K562 (cell line): ENCODE measurements at regions not wholly inside any gene's neighbourhood (a gene's known extent, or its start where the extent isn't known, plus 50 kb on each side); places are given as distances from the start of the nearest gene placed in this dataset.

ENCODE experiments used
- ATAC-seq: fragments of 200-7000 bp; cut with Tn5 transposase; 3 replicates; pipeline ENCODE4 v1.9.1; 2020; ENCODE audit warnings: moderate library complexity
- BruUV-seq: library from RNA; stranded (reverse); fragments of 400-500 nt; replicated peaks from 2 replicates; lab custom pipeline; 2021; lab: Mats Ljungman, UMichigan
- CTCF ChIA-PET: fragments of 300-600 bp; formaldehyde crosslinking; extraction: SDS; loops from one replicate; lab custom pipeline; 2021; ENCODE audit warnings: low intra/inter-chr PET ratio; lab: Yijun Ruan, JAX
- POLR2A ChIA-PET: fragments of 300-600, 350-650 bp; sonication (Branson Sonifier 250); formaldehyde crosslinking; extraction: SDS; loops from one replicate; lab custom pipeline; 2021; ENCODE audit warnings: antibody characterized with exemption, inconsistent platforms; lab: Yijun Ruan, JAX
- DNase-seq, 4 experiments: peaks; one replicate each; pipeline versions ENCODE4 v3.0.0 to v3.0.0-alpha.2; 2011 to 2018; ENCODE audit warnings: low spot score in 3 of 4, mixed read lengths in 3 of 4; ENCODE audit errors: extremely low read depth in 1 of 4
- FAIRE-seq: peaks from 2 replicates; lab custom pipeline; 2011; peaks lifted over from hg19 to GRCh38; lab: Jason Lieb, UNC
- H2AFZ ChIP-seq: 2 replicates; pipeline ENCODE4 v1.6.0; 2011; ENCODE audit warnings: low read depth, low read length, control low read depth, inconsistent platforms
- H3K27ac ChIP-seq: fragments of 200-600 bp; 3 replicates; pipeline ENCODE4 v1.8.0; 2011; ENCODE audit warnings: low read depth, mild to moderate bottlenecking, control low read depth, inconsistent platforms, low read length, moderate library complexity, mixed read lengths; ENCODE audit errors: extremely low read depth
- H3K27me3 ChIP-seq, 2 experiments: fragments of 300-600 bp in 1 of 2; 2 replicates in 1 of 2; 3 replicates in 1 of 2; pipeline versions ENCODE4 v1.6.0 to v1.8.0; 2011; ENCODE audit warnings: inconsistent platforms in 2 of 2, low read length in 2 of 2, mild to moderate bottlenecking in 1 of 2, mixed read lengths in 1 of 2, moderate library complexity in 1 of 2; ENCODE audit not compliant: control insufficient read depth in 2 of 2, insufficient read depth in 2 of 2
- H3K36me3 ChIP-seq: fragments of 300-600 bp; 3 replicates; pipeline ENCODE4 v1.8.0; 2011; ENCODE audit warnings: mild to moderate bottlenecking, low read length, inconsistent platforms; ENCODE audit not compliant: control insufficient read depth, insufficient read depth
- H3K4me1 ChIP-seq, 2 experiments: fragments of 200-600 bp in 1 of 2; replicated peaks in 1 of 2; 2 replicates in 1 of 2; 3 replicates in 1 of 2; pipeline versions ENCODE4 v1.5.1 to v1.8.0; 2011; ENCODE audit warnings: inconsistent platforms in 2 of 2, low read length in 2 of 2, mild to moderate bottlenecking in 1 of 2, mixed read lengths in 1 of 2, moderate library complexity in 1 of 2; ENCODE audit not compliant: control insufficient read depth in 2 of 2, insufficient read depth in 2 of 2
- H3K4me2 ChIP-seq: 2 replicates; pipeline ENCODE4 v1.6.1; 2011; ENCODE audit warnings: low read length, control low read depth, inconsistent platforms, mixed read lengths; ENCODE audit not compliant: insufficient read depth
- H3K4me3 ChIP-seq: fragments of 200-600 bp; sonication (generic), shearing (Covaris generic); 2 replicates; pipeline ENCODE4 v1.5.1; 2016; ENCODE audit warnings: control low read depth, inconsistent platforms
- H3K79me2 ChIP-seq: fragments of 200-600 bp; 3 replicates; pipeline ENCODE4 v1.8.0; 2011; ENCODE audit warnings: low read length, inconsistent platforms; ENCODE audit not compliant: control insufficient read depth, insufficient read depth
- H3K9ac ChIP-seq, 2 experiments: 2 replicates each; pipeline versions ENCODE4 v1.6.0 to v1.6.1; 2011; ENCODE audit warnings: low read depth in 2 of 2, low read length in 2 of 2, control low read depth in 1 of 2, inconsistent platforms in 1 of 2, mild to moderate bottlenecking in 1 of 2, mixed read lengths in 1 of 2; ENCODE audit not compliant: insufficient read depth in 1 of 2
- H3K9me1 ChIP-seq: one replicate; pipeline ENCODE4 v1.6.0; 2011; ENCODE audit warnings: inconsistent platforms, mild to moderate bottlenecking, low read length, moderate library complexity; ENCODE audit not compliant: control insufficient read depth, insufficient read depth
- H3K9me3 ChIP-seq: replicated peaks from 2 replicates; pipeline ENCODE4 v1.5.1; 2011; ENCODE audit warnings: low read depth, low read length, inconsistent platforms; ENCODE audit not compliant: control insufficient read depth, insufficient read depth
- H4K20me1 ChIP-seq: replicated peaks from 2 replicates; pipeline ENCODE4 v1.6.1; 2011; ENCODE audit warnings: low read length, inconsistent platforms, mixed read lengths; ENCODE audit not compliant: control insufficient read depth, insufficient read depth
- ATF6 ChIP-seq: sonication (generic); formaldehyde crosslinking; IDR thresholded peaks from 2 replicates; pipeline ENCODE4 v1.4.0; 2020; ENCODE audit warnings: mild to moderate bottlenecking, missing genetic modification reagents
- BMI1 ChIP-seq: fragments of 150-350 bp; IDR thresholded peaks from 2 replicates; pipeline ENCODE4 v1.6.1; 2014; ENCODE audit warnings: low read length
- CTCF ChIP-seq, 3 experiments: IDR thresholded peaks in 2 of 3; conservative IDR thresholded peaks in 1 of 3; 2 replicates each; pipeline ENCODE4 v1.5.1; 2011 to 2012; ENCODE audit warnings: low read length in 3 of 3, mild to moderate bottlenecking in 3 of 3, control low read depth in 2 of 3, improper control_type of control experiment in 1 of 3, inconsistent platforms in 1 of 3, low read depth in 1 of 3, mixed read lengths in 1 of 3, moderate library complexity in 1 of 3; ENCODE audit not compliant: insufficient read depth in 2 of 3
- GATAD2B ChIP-seq: fragments of 450-650 bp; IDR thresholded peaks from 2 replicates; pipeline ENCODE4 v1.6.1; 2017; ENCODE audit warnings: mild to moderate bottlenecking, borderline replicate concordance
- HMGXB4 ChIP-seq: sonication (generic); formaldehyde crosslinking; IDR thresholded peaks from 2 replicates; pipeline ENCODE4 v1.8.1; 2023; ENCODE audit warnings: mild to moderate bottlenecking, missing genetic modification reagents
- NBN ChIP-seq: fragments of 450-650 bp; IDR thresholded peaks from 2 replicates; pipeline ENCODE4 v1.6.1; 2016; ENCODE audit warnings: low read depth, mild to moderate bottlenecking
- RBM22 ChIP-seq: fragments of 200-400 bp; formaldehyde crosslinking; IDR thresholded peaks from 2 replicates; pipeline ENCODE4 v1.6.1; 2018; ENCODE audit warnings: low read length, low read depth; ENCODE audit not compliant: poor library complexity, severe bottlenecking
- SMAD1 ChIP-seq: fragments of 150-350 bp; IDR thresholded peaks from 2 replicates; pipeline ENCODE4 v1.6.1; 2014; ENCODE audit warnings: low read length, low read depth; ENCODE audit not compliant: partially characterized antibody
- SOX6 ChIP-seq: fragments of 450-650 bp; IDR thresholded peaks from 2 replicates; pipeline ENCODE4 v1.6.1; 2014; ENCODE audit warnings: mild to moderate bottlenecking
- THAP12 ChIP-seq: fragments of 250-450 bp; sonication (Bioruptor Pico); IDR thresholded peaks from 2 replicates; pipeline ENCODE4 v1.9.0; 2021; ENCODE audit warnings: mild to moderate bottlenecking, inconsistent platforms
- ZNF165 ChIP-seq: fragments of 250-450 bp; sonication (Bioruptor Pico); IDR thresholded peaks from 2 replicates; pipeline ENCODE4 v1.4.0; 2020; ENCODE audit warnings: borderline replicate concordance
- ZNF3 ChIP-seq: fragments of 250-450 bp; sonication (Bioruptor Pico); IDR thresholded peaks from 2 replicates; pipeline ENCODE4 v1.5.0; 2021; ENCODE audit warnings: mild to moderate bottlenecking, moderate library complexity
- ZNF324 ChIP-seq: fragments of 250-450 bp; sonication (Bioruptor Pico); IDR thresholded peaks from 2 replicates; pipeline ENCODE4 v1.4.0; 2020; ENCODE audit warnings: mild to moderate bottlenecking
- WGBS: fragments of 100-300 bp; shearing (Covaris generic); methylation state at CpG from one replicate; pipeline ENCODE4 v1.1.6; 2016; ENCODE audit warnings: low coverage, mixed read lengths; ENCODE audit not compliant: insufficient coverage; ENCODE audit errors: missing lambda C conversion rate; 5-methylcytosine and 5-hydroxymethylcytosine counted together
- in situ Hi-C: fragments of 300-500 bp; cut with MboI; formaldehyde crosslinking; loops from 4 replicates; pipeline ENCODE4 v1.15.0; 2018; ENCODE audit warnings: inconsistent platforms, mixed read lengths
- intact Hi-C: fragments of 100-400 bp; cut with micrococcal nuclease; formaldehyde crosslinking; loops from 2 replicates; pipeline ENCODE4 v1.14.2; 2022

- TF ChIP-seq RBM22 (no peak), ZNF324 (CRISPR knock-in tag) (no peak), SMAD1 (no peak), ZNF165 (no peak), SOX6 (no peak), ZNF3 (CRISPR knock-in tag) (no peak)
Observed at GRCh38 chr2:58435246-58435645, 194.1 kb upstream of the FANCL start (continued).

GRCh38 chr2:58434692-58435091 is 193.6 kb upstream of the FANCL start:
- intact Hi-C loops, result no loop called here

More at GRCh38 chr2:58434692-58435091, 193.6 kb upstream of the FANCL start:
- FAIRE-seq (no peak), DNase-seq (no peak), ATAC-seq (no peak)
- Histone ChIP-seq H3K4me2 (no peak overlapping the region), H2AFZ (no peak overlapping the region), H3K9ac (no peak overlapping the region), H3K4me1 (no peaks in the 10 kb centered on the region), H4K20me1 (no peaks in the 10 kb centered on the region), H3K36me3 (no peaks in the 10 kb centered on the region), H3K9me1 (no peaks in the 10 kb centered on the region), H3K27ac (no peak overlapping the region), H3K27me3 (no peaks in the 10 kb centered on the region), H3K4me3 (no peak overlapping the region), H3K79me2 (no peaks in the 10 kb centered on the region), H3K9me3 (no peaks in the 10 kb centered on the region)
- no TSS peak for BruUV-seq
- POLR2A ChIA-PET, result no interaction called here
- WGBS, result 0% methylated on average over 1 of the region's 1 CpG
- in situ Hi-C loops, result loop anchor here (25.0 kb wide), 1 partner anchor 522 kb away; no protein-coding TSS in a partner anchor
- TF ChIP-seq ZNF3 (CRISPR knock-in tag) (no peak), ATF6 (CRISPR knock-in tag) (no peak), RBM22 (no peak), HMGXB4 (CRISPR knock-in tag) (no peak), BMI1 (no peak), CTCF (IDR thresholded peaks at IDR 0.05 in 2 of 3, conservative IDR thresholded peaks at IDR 0.05 in 1 of 3; ENCODE audit: insufficient read depth in 2 of 3, low read depth in 1 of 3, low read length in 3 of 3) (no peak), NBN (no peak), THAP12 (CRISPR knock-in tag) (no peak), GATAD2B (no peak)
- CTCF ChIA-PET, result no interaction called here
